NCI-H187 treated with DMSO at 0.1 percent for 48 hours (cell line): ENCODE measurements at regions not wholly inside any gene's neighbourhood (a gene's known extent, or its start where the extent isn't known, plus 50 kb on each side); places are given as distances from the start of the nearest gene placed in this dataset.

Source experiments
- DNase-seq: peaks from one replicate; lab custom pipeline; 2025; lab: John Stamatoyannopoulos, UW

GRCh38 chr14:71680736-71681387 lies 251.4 kb upstream of the RGS6 start:
- no peak for DNase-seq

- no peak for DNase-seq
These were observed 249.9 kb upstream of the RGS6 start for GRCh38 chr14:71682337-71682736.

GRCh38 chr14:71684323-71684722 lies 247.9 kb upstream of the RGS6 start:
- no peak for DNase-seq

DNA sequence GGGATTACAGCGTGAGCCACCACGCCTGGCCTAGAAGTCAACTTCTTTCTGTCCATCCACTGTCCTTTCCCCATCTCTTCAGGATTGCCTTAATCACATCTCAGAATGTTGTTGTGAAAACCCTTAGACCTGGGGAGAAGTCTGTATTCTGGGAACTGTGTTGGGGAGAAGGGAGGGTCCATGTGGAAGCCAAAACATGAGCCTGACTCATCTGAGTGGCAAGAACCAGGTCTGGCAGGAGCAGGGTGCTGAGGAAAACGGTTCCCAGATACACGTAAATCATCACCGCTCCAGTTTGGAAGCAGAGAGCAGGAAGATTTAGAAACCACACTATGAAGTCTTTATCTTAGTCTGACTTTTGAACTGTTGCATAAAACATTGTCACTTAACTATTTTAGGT lies 245.6 kb upstream of the RGS6 start:
- DNase-seq: no peak

DNA sequence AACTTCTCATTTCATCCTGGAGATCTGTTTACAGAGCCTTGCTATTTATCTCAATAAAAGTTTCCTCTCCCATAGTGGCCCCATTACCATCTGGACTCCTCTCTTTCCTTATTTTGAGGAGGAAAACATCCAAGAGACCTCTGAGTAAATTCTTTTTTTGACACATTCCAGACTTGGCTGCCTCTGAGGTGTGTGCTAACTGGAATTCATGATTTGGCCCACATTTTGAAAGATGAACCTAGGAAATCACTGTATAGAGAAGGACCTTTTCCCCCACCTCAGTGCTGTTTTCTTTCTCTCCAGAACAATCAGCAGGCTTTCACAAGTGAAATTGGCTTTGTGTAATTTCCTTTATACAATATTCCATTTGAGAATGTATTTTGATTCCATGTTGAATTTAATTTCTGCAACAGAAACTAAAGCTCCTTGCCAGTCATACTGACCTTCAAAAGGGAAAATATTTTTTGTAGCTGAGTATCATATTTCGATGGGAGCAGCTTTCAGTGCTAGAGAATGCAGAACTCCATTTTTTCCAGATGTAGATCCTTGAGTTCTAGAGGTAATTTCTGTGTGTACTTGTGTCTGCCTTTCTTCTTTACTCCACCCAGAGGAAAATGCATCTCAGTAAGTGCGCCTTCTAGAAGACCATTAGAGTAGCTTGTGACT lies 244.9 kb upstream of the RGS6 start:
- DNase-seq: no peak

- DNase-seq: no peak
These were observed 243.7 kb upstream of the RGS6 start for GRCh38 chr14:71688576-71688975.

- DNase-seq: no peak
These were observed 241.8 kb upstream of the RGS6 start for GRCh38 chr14:71690478-71690877.

DNA sequence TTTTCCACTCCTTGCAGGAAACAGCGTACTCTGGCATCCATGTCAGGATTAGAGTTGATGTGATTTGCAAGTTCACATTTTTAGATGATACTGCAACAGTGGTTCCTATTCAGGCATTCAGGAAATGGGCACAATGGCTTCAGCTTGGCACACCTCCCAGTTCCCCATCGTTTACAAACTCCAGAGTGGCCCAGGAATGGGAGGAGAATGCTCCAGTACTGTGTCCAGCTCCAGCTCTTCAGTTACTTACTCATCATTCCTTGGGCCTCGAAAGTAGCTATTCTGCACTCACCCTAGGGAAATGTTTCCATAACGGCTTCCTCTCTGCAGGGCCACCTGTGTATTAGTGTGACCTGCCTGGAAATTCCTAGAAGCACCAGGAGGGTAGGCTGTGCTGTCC lies 239.7 kb upstream of the RGS6 start:
- no peak for DNase-seq

DNA sequence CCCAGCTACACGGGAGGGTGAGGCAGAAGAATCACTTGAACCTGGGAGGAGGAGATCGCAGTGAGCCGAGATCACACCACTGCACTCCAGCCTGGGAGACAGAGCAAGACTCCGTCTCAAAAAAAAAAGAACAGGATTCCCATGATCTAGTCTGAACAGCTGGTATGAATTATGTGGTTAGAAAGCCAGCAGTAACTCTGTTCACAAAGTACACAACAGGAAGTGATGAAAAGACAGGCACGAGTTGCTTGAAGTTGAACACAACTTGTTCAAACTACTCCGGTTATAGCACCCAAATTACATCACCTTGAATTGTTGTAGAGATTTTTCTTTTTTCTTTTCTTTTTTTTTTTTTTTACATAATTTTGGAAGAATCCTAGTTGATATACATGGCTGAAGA lies 238.8 kb upstream of the RGS6 start:
- DNase-seq: no peak

GRCh38 chr14:71694591-71695530 lies 237.4 kb upstream of the RGS6 start:
- no peak for DNase-seq

GRCh38 chr14:71695611-71696350 lies 236.4 kb upstream of the RGS6 start:
- no peak for DNase-seq

- no peak for DNase-seq
These were observed 234.2 kb upstream of the RGS6 start for GRCh38 chr14:71698027-71698426.

GRCh38 chr14:71698673-71699072 lies 233.6 kb upstream of the RGS6 start:
- DNase-seq: no peak

DNA sequence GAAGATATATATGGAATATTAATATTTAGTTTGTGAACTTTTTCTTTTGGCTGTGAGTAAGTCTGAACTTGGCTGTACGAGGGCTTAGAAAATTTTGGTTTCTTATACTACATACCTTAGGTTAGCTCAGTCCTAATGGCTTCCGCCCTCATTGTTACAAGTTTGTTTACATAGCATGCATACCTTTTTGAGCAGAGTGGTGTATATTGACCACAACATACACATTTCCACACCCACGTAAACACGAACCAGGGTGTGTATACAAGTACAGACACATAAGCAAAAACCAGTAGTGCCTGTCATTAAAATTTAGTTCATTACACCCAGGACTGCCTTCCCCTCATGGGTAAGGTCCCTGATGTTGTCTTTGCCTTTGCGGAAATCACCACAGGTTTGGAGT lies 230.2 kb upstream of the RGS6 start:
- DNase-seq: no peak

DNA sequence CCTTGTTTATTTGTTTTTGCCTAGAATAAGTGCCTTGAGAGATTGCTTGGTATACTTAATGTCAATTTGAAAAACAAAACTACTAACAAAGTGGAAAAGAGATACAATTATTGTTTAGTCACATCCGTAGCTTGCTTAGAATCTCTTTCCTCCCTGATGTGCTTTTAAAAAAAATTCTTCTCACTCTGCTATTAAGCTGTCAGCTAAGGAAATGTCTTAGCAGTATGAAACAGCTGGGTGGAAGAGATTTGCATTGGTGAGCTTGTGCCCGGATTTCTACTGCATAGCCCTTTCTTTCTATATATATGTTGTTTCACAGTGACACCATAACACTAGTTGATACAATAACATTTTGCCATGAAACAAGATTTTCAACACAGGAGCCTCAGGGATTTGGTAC lies 229.4 kb upstream of the RGS6 start:
- no peak for DNase-seq

DNA sequence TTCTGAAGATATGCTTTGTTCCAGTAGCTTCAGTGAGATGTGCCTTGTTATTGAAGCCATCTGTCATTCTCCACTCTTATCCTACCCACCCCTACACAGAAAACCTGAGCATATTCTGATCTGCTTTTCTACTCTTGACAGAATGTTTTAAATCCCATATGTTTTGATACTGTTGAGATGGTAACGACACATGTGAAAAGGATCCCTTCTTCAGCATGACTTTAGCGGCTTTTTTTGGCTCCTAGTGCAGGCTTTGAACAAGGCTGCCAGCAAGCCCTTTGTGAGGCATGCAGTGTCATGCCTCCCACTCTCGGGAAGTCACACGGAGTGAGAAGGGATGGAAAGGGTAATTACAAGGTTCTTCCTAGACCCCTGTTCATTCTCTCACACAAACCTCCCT lies 228.8 kb upstream of the RGS6 start:
- DNase-seq: no peak

DNA sequence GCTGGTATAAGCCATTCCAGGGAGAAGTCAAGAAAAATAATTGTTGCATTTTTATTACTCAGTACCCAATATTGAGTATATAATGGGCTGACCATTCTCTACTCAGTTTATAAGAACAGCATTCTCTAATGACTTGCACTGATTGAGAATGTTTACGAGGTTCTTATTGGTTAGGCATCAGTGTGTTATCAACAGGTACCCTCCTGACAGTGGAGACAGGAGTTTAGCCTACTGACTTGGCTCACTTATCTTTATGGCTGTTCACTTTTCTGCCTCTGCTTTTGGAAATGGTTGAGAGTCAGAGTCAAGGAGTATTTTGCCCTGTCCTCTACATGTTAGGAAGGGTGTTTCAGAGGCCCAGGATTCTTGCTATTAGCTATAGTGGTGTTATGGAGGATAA lies 228.0 kb upstream of the RGS6 start:
- no peak for DNase-seq

- no peak for DNase-seq
These were observed 226.8 kb upstream of the RGS6 start for GRCh38 chr14:71705460-71705859.

GRCh38 chr14:71709076-71709475 lies 223.2 kb upstream of the RGS6 start:
- DNase-seq: no peak

DNA sequence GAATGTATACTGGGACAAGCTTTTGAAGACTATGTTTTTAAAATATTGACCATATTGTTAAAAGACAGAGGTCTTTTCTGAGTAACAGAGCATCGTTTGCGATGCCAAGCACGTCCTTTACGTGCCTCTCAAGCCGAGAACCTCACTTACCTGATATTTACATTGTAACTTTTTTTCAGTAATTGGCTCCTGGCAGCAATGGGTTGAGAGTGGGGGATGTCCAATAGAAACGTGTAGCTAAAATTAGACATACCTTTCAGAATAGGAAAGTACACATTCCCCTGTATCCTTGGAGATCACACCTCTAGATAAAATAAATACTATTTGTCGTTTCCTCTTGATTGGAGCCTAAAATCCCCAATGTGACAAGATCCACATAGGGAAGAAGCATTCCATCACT lies 222.2 kb upstream of the RGS6 start:
- no peak for DNase-seq

- no peak for DNase-seq
These were observed 221.1 kb upstream of the RGS6 start for GRCh38 chr14:71711125-71711524.

DNA sequence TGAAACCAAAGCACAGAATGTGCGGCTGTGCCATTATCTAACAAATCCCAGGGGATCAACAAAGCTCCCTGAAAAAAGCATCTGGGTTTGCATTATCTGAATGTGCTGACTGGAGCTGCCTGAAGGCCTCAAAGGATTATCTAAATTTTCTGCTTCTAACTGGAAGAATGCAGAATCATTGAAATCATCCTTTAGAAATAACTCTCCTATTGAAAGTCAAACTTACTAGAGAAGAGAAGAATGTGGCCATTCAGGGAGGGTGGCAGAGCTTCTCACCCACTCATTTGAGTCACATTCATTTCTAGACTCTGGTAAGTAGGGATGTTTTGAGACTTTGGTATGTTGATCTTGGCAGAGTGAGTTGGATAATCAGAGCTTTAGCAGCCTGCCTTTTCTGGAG lies 220.6 kb upstream of the RGS6 start:
- DNase-seq: no peak
